ENCODE measurements at regions not wholly inside any gene's neighbourhood (a gene's known extent, or its start where the extent isn't known, plus 50 kb on each side); places are given as distances from the start of the nearest gene placed in this dataset.

DNA sequence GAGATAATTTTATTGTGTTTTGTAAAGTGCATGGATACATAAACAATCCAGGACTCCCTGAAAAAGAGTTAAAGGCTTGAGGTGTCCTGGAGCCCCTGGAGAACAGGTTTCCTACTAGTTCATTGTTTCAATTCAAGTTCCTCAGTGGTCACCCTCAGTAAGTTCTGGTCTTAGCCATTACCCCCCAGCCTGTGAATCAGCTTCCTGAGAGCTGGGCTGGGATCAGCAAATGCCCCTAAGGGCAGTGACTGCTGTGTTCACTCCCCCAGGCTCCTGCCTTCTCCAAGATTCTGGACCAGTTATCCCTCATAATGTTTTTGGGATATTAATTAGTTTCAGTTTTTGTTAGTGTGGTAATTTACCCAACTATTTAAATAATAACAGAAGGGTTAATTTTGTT lies 151.6 kb upstream of the PRSS58 start:
- DNase-seq (ENCODE audit: low read depth), result no peak

DNA sequence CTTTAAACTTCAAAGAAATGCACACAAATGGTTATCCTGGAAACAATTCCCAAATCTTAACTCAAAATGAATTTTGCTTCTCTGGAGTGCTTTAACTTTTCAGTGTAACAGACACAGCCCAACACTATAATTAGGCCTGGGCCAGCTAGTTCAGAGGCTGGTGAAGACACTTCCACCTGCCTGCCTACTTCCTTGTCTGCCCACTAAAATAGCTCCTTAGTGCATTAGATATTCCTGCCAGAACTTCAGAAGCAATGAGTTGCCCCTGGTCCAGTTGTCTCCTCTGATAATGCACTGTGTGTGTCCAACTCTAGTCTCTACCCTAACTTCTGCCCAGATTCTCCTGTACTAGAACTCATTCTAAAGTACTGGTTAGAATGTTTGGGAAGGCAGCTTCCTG lies 150.9 kb upstream of the PRSS58 start:
- DNase-seq (ENCODE audit: low read depth), result no peak

- no peak for DNase-seq (ENCODE audit: low read depth)
These were observed 150.2 kb upstream of the PRSS58 start for GRCh38 chr7:142407939-142408570.

- DNase-seq (ENCODE audit: low read depth), result peak; percentile 70
These were observed 147.4 kb upstream of the PRSS58 start for GRCh38 chr7:142405122-142405765.

- no peak for DNase-seq (ENCODE audit: low read depth)
These were observed 144.1 kb upstream of the PRSS58 start for GRCh38 chr7:142401951-142402350.

DNA sequence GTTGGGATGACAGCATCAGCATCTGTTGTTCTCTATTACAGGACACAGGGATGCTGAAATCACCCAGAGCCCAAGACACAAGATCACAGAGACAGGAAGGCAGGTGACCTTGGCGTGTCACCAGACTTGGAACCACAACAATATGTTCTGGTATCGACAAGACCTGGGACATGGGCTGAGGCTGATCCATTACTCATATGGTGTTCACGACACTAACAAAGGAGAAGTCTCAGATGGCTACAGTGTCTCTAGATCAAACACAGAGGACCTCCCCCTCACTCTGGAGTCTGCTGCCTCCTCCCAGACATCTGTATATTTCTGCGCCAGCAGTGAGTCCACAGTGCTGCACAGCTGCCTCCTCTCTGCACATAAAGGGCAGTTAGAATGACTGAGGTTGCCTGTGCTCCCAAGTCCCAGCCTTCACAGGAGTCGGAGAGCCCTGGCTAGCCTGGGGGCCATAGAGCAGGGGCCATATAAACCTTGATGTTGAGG lies 142.2 kb upstream of the PRSS58 start:
- no peak for DNase-seq (ENCODE audit: low read depth)

- DNase-seq (ENCODE audit: low read depth), result no peak
These were observed 133.5 kb upstream of the PRSS58 start for GRCh38 chr7:142391191-142391992.

GRCh38 chr7:142389544-142389943 lies 131.7 kb upstream of the PRSS58 start:
- no peak for DNase-seq (ENCODE audit: low read depth)

- peak; percentile 45 for DNase-seq (ENCODE audit: low read depth)
These were observed 127.9 kb upstream of the PRSS58 start for GRCh38 chr7:142385491-142386340.

GRCh38 chr7:142384493-142384922 lies 126.7 kb upstream of the PRSS58 start:
- peak; percentile 85 for DNase-seq (ENCODE audit: low read depth)

DNA sequence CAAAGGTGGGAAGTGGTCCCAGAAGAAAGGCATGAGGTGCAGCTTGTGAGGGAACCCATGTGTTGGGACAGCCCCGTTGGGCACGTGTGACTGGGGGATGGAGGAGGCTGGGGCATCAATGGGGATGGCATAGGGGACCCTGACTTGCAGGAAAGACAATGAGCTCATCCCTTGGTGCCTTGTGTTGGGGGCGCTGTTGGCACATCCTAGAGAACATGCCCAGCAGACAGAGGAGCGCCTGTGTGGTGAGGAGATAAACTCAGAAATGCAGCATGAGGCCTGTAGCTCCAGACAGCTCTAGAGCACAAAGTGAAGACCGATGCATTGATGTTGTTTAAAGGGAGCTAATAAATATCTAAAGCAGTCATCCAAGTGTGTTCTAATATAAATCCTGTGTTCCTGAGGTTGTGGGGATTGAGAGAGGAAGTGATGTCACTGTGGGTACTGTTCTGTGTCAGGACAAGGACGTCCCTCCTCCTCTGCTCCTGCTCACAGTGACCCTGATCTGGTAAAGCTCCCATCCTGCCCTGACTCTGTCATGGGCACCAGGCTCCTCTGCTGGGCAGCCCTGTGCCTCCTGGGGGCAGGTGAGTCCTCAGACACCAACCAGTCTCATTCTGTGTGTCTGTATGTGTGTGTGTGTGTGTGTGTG lies 126.1 kb upstream of the PRSS58 start:
- DNase-seq (ENCODE audit: low read depth), result no peak

DNA sequence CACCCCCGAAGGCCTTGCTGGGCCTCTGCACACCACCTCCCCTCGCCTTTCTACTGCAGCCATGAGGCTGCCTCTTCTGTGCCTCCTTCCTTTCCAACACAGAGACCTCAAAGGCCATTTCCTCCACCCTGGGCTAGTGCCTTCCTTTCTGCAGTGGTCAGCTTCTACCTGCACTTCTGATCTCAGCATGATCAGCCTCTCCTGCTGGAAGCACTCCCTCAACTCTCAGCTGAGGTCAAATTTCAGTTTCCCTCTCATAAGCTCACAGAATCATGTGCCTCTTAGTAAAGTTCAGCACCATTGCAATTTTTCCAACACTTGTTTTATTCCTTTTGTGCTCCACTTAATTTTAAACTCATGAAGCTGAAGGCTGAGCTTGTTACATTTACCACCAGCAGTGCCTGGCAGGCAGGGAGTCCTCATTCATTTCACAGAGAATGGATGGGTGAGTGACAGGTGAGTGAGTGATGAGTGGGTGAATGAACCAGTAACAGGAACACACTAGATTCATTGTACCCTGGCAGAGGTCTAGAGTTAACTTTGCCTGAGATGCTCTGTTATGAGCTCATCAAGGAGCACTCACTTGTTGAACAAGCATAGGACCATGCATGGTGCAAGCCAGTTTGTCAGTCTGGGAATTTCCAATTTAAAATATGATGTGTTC lies 124.0 kb upstream of the PRSS58 start:
- DNase-seq (ENCODE audit: low read depth), result no peak

DNA sequence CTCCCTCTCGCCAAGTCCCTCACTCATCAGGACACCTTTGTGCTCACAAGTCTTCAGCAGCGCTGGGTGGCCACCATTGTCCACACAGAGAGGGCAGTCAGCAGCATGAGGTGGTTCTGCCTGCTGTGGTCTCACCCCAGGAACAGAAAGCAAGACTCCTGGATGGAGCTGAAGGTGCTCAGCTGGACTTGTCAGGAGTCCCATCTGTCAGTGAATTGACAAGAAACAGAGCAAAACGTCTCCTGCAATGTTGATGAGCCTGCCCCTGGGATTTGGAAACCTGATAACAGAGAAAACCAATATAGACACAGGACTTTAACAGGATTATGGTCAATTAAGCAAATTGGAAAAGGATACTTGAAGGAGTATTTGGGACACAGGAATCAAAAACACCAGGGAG lies 122.2 kb upstream of the PRSS58 start:
- no peak for DNase-seq (ENCODE audit: low read depth)

DNA sequence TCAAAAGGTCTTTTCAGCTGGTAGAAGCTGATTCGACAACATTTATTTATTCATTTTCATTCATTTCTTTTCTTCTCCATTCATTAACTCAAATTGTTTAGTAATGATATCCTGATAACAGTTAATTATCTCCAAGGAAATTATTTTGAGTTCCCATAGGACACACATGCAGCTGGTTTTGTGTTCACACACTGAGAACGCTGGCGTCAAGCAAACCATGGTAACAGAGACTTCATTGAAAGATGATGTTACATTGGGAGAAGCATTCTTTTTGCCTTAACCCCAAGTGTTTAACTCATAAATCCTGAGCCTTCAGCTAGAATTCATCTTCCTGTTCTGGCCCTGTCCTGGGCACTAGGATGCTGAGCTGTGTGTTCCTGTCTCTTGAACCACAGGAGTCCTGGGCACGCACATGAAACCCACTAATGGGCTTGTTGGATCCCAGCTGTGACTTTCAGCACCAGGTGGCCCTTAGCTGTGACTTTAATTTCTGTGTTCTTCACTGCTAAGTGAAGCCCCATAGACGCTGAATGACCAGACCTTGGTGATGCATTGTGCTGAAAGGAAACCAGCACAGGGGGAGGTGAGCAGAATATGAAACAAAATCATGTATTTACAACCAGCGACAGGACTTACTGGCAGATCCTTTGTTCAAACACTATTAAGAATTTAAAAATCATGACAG lies 121.5 kb upstream of the PRSS58 start:
- DNase-seq (ENCODE audit: low read depth), result no peak

GRCh38 chr7:142377567-142377966 lies 119.7 kb upstream of the PRSS58 start:
- DNase-seq (ENCODE audit: low read depth), result no peak

DNA sequence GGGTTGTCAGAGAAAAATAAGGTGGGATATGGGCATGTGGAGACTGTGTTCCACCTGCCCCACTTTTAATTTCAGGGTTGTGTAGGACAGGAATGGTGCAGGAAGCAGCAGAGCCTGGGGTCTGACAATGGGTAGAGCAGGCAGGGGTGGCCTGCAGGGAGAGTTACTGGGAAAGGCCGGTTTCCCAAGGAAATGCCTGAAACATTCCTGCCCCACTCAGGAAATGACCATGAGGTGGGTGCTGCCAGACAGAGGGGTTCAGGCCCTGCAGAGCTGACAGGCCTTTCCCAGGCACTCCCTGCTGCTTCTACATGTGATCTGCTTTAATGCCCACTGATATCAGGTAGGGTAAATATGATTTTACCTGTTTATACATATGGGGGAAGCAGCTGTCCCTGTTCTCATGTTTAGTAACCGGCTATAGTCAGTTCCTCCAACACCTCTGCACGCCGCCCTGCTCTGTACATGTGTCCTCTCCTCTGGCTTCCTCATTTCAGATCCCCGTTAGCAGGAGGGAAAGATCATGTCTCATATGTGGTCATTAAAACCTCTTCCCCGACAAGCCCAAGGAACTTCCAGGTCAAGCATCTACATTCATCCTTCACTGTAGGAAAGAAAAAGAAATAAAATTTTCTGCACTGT lies 118.6 kb upstream of the PRSS58 start:
- no peak for DNase-seq (ENCODE audit: low read depth)

DNA sequence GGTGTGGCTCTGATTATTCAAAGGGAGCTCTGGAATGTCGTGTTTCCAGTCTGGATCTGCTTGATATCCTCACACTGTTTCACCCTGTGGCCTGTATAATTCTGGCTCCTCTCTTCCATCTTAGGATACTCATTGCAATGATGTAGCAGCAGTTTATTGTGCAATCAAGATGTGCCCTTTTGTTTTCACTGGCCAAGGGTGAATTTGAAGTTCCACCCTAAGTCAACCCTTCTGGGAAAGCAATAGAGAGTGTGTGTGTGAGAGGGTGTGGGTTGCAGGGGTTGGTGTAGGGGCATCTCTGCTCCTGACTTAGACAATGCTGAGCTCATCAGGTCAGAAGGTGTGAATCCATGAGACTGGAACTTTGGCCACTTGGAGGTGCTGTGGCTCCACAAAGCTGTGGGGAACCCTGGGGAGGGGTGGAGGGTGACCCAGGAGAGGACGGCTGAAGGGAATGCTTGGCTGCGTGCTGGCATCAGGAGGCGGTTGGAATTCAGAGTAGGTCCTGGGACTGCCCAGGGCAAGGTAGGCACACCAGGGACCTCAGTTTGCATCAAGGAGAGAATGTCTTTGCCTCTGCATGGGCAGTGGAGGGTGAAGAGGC lies 118.0 kb upstream of the PRSS58 start:
- DNase-seq (ENCODE audit: low read depth), result no peak

- DNase-seq (ENCODE audit: low read depth), result no peak
These were observed 114.9 kb upstream of the PRSS58 start for GRCh38 chr7:142372727-142373126.

DNA sequence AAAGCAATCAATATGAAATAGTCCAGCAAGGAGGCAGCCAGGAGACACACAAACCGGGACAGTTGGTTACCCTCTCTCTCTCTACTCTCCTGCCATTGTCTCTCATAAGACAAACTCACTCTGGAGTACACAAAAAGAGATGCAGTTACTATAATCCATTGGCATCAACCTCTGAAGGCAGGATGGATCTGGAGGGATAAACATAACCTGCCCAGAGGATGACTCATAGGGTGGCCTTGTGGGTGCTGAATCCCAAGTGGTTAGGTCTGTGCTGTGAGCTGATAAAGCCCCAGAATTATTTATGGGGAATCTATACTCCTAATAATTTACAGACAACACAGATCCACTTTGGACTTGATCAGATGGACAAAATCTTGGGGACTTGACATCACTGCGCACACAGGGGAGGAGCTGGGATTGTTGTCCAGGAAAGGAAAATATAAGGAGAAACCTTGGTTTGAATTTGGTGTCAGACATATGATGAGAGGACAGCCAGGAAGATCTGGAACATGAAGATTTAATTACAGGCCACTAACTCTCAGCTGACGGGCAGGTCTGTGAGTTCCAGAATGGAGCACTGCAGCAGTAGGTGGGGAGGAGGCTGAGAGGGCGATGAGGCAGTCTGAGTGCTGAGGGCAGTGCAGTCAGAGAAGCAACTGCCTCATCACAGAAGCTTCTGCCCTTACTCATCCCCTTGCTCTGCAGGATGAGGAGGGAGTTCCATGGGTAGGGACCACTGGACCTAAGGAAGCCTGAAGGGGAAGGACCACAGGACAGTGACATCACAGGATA lies 113.9 kb upstream of the PRSS58 start:
- DNase-seq (ENCODE audit: low read depth), result no peak

All from GM04504 (cell line).